Gastrocnemius medialis (tissue), 4 donors: ENCODE measurements at regions not wholly inside any gene's neighbourhood (a gene's known extent, or its start where the extent isn't known, plus 50 kb on each side); places are given as distances from the start of the nearest gene placed in this dataset.

Source experiments
- ATAC-seq, 2 donors: fragments of 150-250 bp; one replicate each; pipeline ENCODE4 v1.9.1; 2016
- DNase-seq, 2 donors: peaks; one replicate each; pipeline ENCODE4 v3.0.0-alpha.2; 2019
- H3K27ac ChIP-seq, 4 donors: fragments of 200-600 bp; sonication (generic); 1 replicate in 1 of 4; 2 replicates in 3 of 4; pipeline ENCODE4 v1.5.1; 2016 to 2018; ENCODE audit warnings: mild to moderate bottlenecking in 2 of 4, moderate library complexity in 1 of 4
- H3K27me3 ChIP-seq, 3 donors: fragments of 200-600 bp; sonication (generic) in 2 of 3; 1 replicate in 1 of 3; 2 replicates in 2 of 3; pipeline versions ENCODE4 v1.5.1 to v1.6.0; 2016 to 2019; ENCODE audit warnings: mild to moderate bottlenecking in 1 of 3, moderate library complexity in 1 of 3
- H3K36me3 ChIP-seq, 2 donors: fragments of 200-600 bp; sonication (generic) in 1 of 2; one replicate each; pipeline ENCODE4 v1.5.1; 2017 to 2018
- H3K4me1 ChIP-seq, 2 donors: fragments of 200-600 bp; sonication (generic) in 1 of 2; one replicate each; pipeline ENCODE4 v1.5.1; 2016 to 2017; ENCODE audit warnings: mild to moderate bottlenecking in 2 of 2
- H3K4me3 ChIP-seq, 4 donors: fragments of 200-600 bp; sonication (generic) in 3 of 4; 1 replicate in 1 of 4; 2 replicates in 3 of 4; pipeline ENCODE4 v1.5.1; 2016 to 2019; ENCODE audit warnings: mild to moderate bottlenecking in 2 of 4
- H3K9me3 ChIP-seq, 3 donors: fragments of 200-600 bp; sonication (generic) in 2 of 3; 1 replicate in 1 of 3; 2 replicates in 2 of 3; pipeline ENCODE4 v1.5.1; 2016 to 2019
- POLR2A ChIP-seq, 2 donors: fragments of 450-650 bp; IDR thresholded peaks; one replicate each; pipeline ENCODE4 v1.6.1; 2017; ENCODE audit warnings: antibody characterized with exemption in 2 of 2, mild to moderate bottlenecking in 2 of 2, moderate library complexity in 2 of 2
- in situ Hi-C, 4 donors: fragments of 200-750 bp; cut with MboI; loops; one replicate each; pipeline versions ENCODE4 v1.15.0 to v1.8.0; 2017; ENCODE audit warnings: low sequenced_read_pairs in 4 of 4
- intact Hi-C: fragments of 100-400 bp; cut with DNase I; formaldehyde crosslinking; loops from one replicate; pipeline ENCODE4 v1.15.1; 2023; ENCODE audit warnings: low total_unique reads
- TF ChIP-seq, protein P1 (sequence below), 5 experiments: fragments of 450-650 bp in 3 of 5; fragments of 200-600 bp in 2 of 5; sonication (generic) in 2 of 5; IDR thresholded peaks in 4 of 5; conservative IDR thresholded peaks in 1 of 5; 1 replicate in 4 of 5; 2 replicates in 1 of 5; pipeline ENCODE4 v1.5.1; 2016 to 2019; ENCODE audit warnings: antibody characterized with exemption in 5 of 5, mild to moderate bottlenecking in 3 of 5, moderate library complexity in 3 of 5

DNA sequence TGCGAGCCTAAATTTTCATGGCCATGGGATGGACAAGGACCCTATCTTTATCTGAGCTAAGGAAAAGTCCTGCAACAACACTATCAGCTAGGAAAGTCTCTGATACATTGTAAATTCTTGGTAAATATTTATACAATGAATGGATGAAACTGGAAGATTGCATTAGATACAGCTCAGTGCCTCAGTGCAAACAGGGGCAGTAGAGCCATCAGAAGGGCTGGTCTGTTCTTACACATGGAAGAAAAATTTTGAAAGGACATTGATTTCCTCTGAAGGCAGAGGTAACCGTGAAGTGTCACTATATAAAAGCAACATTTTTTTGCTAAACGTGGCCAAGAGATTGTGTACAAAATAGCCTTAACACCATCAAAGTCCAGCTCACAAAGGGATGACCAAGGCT lies 153.2 kb upstream of the GADL1 start:
- in situ Hi-C loops (no loop called here), intact Hi-C loops (no loop called here)
- Histone ChIP-seq H3K9me3 (no peaks in the 10 kb centered on the region), H3K27ac (no peak overlapping the region), H3K4me3 (no peak overlapping the region), H3K27me3 (no peaks in the 10 kb centered on the region), H3K4me1 (no peaks in the 10 kb centered on the region), H3K36me3 (no peaks in the 10 kb centered on the region)
- TF ChIP-seq, protein P1, sequence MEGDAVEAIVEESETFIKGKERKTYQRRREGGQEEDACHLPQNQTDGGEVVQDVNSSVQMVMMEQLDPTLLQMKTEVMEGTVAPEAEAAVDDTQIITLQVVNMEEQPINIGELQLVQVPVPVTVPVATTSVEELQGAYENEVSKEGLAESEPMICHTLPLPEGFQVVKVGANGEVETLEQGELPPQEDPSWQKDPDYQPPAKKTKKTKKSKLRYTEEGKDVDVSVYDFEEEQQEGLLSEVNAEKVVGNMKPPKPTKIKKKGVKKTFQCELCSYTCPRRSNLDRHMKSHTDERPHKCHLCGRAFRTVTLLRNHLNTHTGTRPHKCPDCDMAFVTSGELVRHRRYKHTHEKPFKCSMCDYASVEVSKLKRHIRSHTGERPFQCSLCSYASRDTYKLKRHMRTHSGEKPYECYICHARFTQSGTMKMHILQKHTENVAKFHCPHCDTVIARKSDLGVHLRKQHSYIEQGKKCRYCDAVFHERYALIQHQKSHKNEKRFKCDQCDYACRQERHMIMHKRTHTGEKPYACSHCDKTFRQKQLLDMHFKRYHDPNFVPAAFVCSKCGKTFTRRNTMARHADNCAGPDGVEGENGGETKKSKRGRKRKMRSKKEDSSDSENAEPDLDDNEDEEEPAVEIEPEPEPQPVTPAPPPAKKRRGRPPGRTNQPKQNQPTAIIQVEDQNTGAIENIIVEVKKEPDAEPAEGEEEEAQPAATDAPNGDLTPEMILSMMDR (IDR thresholded peaks at IDR 0.05 in 4 of 5, conservative IDR thresholded peaks at IDR 0.05 in 1 of 5), result no peak
- TF ChIP-seq POLR2A (IDR thresholded peaks at IDR 0.05), result no peak
- DNase-seq, result no peak
- no peak for ATAC-seq

DNA sequence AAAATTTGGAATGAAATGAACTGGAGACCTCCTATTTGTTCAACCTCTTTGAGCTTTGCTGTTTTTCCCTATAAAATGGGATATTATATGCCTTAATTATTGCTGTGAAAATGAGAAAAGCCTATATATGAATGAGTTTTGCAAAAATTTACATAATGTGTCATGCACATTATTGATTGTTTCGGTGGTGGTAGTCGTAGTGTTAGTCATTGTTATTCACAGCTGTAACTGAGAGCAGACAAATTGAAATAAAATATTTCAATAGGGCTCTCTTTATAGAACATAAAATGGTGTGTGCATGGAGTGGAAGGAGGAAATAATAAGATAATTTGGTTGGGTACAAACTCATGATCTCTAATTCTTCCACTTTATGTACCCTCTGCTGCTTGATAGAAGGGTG lies 153.7 kb upstream of the GADL1 start:
- no peak for TF ChIP-seq POLR2A (IDR thresholded peaks at IDR 0.05)
- TF ChIP-seq, protein P1 (IDR thresholded peaks at IDR 0.05 in 4 of 5, conservative IDR thresholded peaks at IDR 0.05 in 1 of 5), result no peak
- no peak overlapping the region for H3K4me3 ChIP-seq
- DNase-seq (no peak), ATAC-seq (no peak)
- H3K9me3 ChIP-seq, result no peaks in the 10 kb centered on the region
- no peak overlapping the region for H3K27ac ChIP-seq
- in situ Hi-C loops, result no loop called here
- intact Hi-C loops, result no loop called here
- no peaks in the 10 kb centered on the region for H3K27me3 ChIP-seq
- H3K36me3 ChIP-seq, result no peaks in the 10 kb centered on the region
- no peaks in the 10 kb centered on the region for H3K4me1 ChIP-seq

DNA sequence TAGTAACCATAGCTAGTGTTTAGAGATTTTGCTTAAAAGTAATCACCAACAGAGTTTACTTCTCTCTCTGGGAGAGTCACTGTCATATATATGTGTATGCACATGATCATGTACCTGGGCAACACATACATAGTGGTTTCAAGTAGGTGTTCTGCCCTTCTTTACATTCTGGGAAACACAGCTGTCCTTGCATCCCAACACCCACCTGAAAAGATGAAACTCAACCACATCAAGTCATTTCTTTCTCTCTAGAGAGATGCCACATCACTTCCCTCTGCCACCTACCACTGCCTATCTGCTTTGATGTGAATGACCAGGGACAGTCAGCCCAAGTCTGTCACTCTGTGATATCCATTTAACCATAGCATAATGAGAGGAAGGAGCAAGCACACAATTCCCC lies 155.8 kb upstream of the GADL1 start:
- Histone ChIP-seq H3K4me1 (no peaks in the 10 kb centered on the region), H3K9me3 (no peaks in the 10 kb centered on the region), H3K27ac (no peak overlapping the region), H3K36me3 (no peaks in the 10 kb centered on the region), H3K27me3 (no peaks in the 10 kb centered on the region), H3K4me3 (no peak overlapping the region)
- ATAC-seq (no peak), DNase-seq (no peak)
- intact Hi-C loops (no loop called here), in situ Hi-C loops (no loop called here)
- no peak for TF ChIP-seq POLR2A (IDR thresholded peaks at IDR 0.05)
- TF ChIP-seq, protein P1 (IDR thresholded peaks at IDR 0.05 in 4 of 5, conservative IDR thresholded peaks at IDR 0.05 in 1 of 5), result no peak

DNA sequence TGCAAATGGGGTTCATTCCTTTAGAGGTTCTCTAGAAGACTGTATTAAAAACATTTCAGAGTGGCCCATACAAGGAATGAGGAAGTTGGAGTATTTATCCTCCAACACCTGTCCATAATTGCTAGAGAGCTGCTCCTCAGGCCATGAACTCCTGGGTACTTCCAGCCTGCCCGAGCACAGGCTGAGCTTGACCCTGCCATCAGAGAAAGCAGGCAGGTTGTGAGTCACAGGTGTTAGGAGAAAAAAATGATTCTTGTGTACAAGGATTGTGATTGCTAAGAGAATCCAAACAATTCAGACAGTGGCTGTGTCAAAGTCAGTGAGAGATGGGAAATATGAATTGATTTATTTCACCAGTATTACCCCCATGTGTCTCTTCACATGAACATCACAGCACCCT lies 156.8 kb upstream of the GADL1 start:
- no peaks in the 10 kb centered on the region for H3K4me1 ChIP-seq
- no peak overlapping the region for H3K27ac ChIP-seq
- no peak for DNase-seq
- H3K4me3 ChIP-seq, result no peak overlapping the region
- no peak for TF ChIP-seq POLR2A (IDR thresholded peaks at IDR 0.05)
- TF ChIP-seq, protein P1 (IDR thresholded peaks at IDR 0.05 in 4 of 5, conservative IDR thresholded peaks at IDR 0.05 in 1 of 5), result no peak
- in situ Hi-C loops (no loop called here), intact Hi-C loops (no loop called here)
- ATAC-seq, result no peak
- H3K27me3 ChIP-seq, result no peaks in the 10 kb centered on the region
- H3K36me3 ChIP-seq, result no peaks in the 10 kb centered on the region
- H3K9me3 ChIP-seq, result no peaks in the 10 kb centered on the region

DNA sequence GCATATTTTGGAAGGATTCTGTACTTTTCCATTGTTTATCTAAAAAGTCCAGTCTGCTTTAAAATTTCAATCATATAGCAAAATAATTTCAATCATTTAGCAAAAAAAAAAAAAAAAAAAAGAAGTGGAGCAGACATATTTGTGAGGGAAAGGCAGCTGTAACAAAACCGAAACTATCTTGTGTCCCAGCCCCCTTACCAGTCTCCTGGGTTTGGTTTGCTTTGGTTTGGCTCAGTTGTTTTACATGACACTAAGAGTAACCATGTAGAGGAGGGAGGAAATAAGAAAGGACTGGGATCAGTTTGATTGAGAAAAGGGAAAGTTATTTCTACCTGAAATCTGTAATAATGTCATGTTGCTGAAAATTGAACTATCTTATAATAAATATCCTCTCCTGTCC lies 158.8 kb upstream of the GADL1 start:
- Histone ChIP-seq H3K9me3 (no peaks in the 10 kb centered on the region), H3K4me1 (no peaks in the 10 kb centered on the region), H3K27me3 (no peaks in the 10 kb centered on the region), H3K36me3 (no peaks in the 10 kb centered on the region), H3K4me3 (no peak overlapping the region), H3K27ac (no peak overlapping the region)
- no peak for DNase-seq
- TF ChIP-seq, protein P1 (IDR thresholded peaks at IDR 0.05 in 4 of 5, conservative IDR thresholded peaks at IDR 0.05 in 1 of 5), result no peak
- TF ChIP-seq POLR2A (IDR thresholded peaks at IDR 0.05), result no peak
- intact Hi-C loops (no loop called here), in situ Hi-C loops (no loop called here)
- no peak for ATAC-seq
